HG02840 (cell line): ENCODE measurements at regions not wholly inside any gene's neighbourhood (a gene's known extent, or its start where the extent isn't known, plus 50 kb on each side); places are given as distances from the start of the nearest gene placed in this dataset.
"Not testable (repeated sequence)": the region's sequence is repeated elsewhere in the genome, so short reads cannot be mapped to it uniquely, and the experiment has no call there.

Experiments used
- ATAC-seq: cut with Tn5 transposase; IDR thresholded peaks from one replicate; pipeline ENCODE4 v1.9.1; 2021; ENCODE audit warnings: mild to moderate bottlenecking, moderate library complexity, moderate number of reproducible peaks; ENCODE audit not compliant: unreplicated experiment, low FRiP score

DNA sequence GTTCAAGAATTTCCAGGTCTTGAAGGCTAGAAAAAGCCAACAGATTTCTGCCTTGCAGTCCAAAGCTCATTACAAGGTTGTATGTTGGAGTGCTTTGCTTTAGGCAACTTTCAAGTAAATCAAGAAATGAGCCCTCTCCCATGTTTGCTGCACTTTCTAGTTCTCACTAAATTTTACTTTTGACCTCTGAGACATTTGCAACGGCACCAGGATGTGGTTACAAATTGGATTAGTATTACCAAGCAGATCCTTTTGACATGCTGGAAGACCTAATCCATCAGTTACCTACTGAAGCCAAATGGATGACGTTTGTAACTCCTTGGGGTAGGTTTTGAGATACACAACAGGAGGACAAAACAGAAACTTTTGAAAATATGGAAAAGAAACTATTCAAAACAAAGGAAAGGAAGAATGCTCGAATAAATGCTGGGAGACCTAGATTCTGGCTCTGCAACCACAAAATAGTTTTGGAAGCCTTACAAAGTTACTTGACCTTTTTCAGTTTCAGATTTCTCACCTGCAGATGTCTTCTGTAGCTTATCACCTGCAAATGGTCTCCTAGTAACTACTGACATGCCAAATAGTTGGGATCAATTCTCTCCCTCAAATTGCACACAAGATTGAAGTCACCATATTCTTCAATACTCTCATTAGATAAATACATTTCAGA lies 251.7 kb upstream of the ADGRL2 start:
- ATAC-seq = peak; percentile 46

DNA sequence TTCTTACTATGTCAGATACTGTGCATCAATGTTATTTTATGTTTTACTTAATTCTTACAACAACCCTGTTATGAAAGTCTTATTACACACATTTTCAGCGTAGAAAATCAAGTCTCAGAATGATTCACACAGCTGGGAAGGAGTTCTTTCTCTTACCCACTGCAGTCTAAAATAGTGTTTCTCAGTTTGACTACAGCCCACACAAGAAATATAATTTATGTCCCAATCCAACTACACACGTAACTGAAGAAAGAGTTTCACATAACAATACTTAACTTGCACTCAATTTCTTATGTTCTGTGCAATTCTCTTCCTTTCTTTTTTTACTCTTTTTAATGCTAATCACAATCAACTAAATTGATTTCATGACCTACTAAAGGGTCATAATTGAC lies 252.8 kb upstream of the ADGRL2 start:
- ATAC-seq = peak; percentile 67

DNA sequence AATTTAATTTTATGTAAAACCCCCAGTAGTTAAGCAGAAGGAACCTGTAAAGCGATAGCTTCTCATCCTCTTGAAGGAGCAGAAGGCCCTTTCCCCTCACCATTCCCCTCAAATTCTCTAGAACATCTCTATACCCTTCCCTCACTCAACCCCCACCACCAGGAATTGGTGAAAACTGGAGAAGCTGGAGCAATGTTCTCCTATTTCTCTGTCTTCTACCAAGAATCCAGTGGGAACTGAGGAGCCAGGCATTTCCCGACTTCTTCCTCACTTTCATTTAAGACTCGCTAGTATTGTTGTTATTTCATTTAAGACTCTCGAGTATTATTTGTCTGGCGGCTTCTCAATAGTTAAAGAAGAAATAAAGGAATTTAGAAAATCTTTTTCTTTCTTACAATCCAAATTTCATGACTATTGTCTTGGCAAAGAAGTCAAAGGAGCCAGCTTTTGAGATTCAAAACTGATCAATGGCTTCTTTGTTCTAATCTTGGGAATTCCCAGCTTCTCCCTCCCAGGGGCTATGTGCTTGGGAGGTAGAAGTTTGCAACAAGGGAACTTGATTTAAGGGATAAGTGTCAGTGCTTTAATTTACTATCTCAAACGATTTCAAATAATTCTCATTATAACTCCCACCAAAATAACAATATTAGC lies 253.3 kb upstream of the ADGRL2 start:
- ATAC-seq = peak; percentile 4

DNA sequence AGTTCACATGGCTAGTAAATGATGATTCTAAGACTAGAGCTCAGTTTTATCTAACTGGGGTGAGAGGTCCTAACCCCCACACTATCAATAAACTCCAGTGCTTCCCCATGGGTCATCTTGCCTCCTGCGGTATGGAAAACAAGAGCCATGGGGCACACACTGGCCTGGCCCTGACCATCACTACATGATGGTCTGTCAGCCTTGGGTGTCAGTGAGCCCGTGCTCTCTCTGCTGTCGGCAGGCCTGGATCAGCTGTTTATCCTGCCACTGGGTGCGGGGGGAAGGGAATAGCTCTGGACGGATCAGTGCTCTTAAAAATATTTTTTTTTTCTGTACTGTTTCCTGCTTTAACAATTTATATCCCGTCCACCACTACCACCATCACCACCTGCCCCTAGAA lies 255.0 kb upstream of the ADGRL2 start:
- ATAC-seq = no peak

DNA sequence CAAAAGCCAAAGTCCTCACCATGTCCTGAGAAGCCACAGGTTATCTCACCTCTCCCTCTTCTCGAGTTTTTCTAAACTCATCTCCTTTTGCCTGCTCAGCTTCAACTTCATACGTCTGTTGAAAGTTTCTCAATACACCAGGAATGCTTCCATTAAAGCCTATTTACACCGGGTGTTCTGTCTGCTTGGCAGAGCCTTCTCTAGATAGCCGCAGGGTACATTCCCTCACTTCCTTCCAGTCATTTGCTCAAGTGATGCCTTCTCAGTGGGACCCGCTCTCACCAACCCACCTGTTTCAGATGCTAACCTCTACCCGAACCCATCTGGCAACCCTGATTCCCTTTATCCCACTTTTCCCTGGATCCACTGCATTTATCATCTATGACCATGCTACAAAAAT lies 257.0 kb upstream of the ADGRL2 start:
- no peak for ATAC-seq

DNA sequence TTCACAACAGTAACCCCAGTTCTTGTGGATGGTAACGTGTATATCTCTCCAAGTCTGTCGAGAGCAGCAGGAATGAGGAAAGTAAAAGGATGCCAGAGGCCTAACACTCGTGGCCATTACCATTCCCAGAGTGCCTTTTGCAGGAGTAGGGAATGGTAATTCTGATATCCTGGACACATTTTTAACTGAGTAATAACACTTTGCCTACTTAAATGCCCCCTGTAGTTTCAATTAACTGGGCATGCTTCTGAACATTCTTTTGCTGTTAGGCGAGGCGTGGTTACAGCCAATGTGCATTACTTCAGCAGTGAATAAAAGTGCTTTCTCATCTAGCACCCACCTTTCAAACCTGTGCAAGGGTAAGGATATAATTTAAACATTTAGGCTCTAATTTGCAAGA lies 258.5 kb upstream of the ADGRL2 start:
- ATAC-seq = no peak

DNA sequence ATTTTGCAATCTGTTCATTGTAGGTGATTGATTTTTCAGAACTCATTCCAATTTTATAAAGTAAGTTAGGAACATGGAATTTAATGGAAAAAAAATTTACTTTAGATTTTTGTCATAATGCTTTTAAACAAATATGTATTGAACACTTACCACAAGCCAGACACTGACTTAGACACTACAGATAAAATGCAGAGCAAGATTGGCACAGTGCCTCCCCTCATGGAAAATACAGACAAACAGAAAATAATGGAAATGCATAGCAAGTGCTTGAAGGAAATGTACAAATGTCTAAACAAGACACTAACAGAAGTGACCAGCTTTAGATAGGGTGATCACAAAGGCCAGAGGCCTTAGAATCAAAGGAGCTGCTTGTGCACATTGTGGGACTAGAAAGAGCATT lies 260.5 kb upstream of the ADGRL2 start:
- ATAC-seq = no peak

DNA sequence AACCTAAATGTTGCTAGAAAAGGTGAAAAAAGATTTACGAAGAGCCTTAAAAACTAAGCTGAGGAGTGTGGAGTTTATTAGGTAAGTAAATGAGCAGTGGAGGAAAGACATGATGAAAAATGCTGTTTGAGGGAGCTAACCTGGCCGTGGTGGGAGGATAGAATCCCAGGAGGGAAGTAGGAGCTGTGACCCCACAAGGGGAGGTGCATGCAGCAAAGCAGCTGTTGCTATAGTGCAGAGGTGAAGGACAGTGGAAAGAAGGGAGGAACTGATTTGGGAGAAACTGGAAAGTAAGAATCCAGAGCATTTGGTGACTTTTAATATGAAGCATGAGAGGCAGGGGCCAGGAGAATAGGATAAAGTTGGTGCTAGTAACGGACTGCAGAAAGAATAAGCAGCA lies 271.7 kb upstream of the ADGRL2 start:
- ATAC-seq = no peak

DNA sequence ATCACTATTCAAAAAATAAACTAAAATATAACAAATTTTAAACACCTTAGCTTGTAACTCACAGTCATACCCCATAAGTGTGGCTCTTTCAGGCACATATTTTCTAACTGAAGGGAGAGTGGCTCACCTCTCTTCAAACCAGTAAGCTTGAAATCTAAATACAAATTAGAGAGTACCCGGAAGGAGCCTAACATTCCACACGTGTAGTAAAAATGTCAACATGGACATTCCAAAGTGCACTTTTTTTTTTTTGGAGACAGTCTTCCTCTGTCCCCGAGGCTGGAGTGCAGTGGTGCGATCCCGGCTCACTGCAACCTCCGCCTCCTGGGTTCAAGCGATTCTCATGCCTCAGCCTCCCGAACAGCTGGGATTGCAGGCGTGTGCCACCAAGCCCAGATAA lies 275.6 kb upstream of the ADGRL2 start:
- ATAC-seq = no peak

DNA sequence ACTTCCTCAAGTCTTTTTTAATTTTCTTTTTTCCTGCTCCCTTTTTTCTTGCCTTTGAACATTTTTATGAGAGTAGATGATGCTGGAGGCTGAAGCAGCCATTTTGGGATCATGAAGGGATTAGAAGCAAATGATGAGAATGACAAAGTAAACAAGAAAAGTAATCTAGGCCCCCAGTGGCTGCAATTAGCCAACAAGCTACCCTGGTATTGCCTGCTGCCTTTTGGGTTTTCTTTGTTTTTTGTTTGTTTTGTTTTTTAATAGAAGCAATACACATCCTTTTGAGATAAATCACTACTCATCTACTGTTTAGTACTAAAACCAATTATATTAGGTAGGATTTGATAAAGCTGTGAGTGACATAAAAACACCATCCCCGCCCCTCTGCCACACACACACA lies 280.7 kb upstream of the ADGRL2 start:
- no peak for ATAC-seq

DNA sequence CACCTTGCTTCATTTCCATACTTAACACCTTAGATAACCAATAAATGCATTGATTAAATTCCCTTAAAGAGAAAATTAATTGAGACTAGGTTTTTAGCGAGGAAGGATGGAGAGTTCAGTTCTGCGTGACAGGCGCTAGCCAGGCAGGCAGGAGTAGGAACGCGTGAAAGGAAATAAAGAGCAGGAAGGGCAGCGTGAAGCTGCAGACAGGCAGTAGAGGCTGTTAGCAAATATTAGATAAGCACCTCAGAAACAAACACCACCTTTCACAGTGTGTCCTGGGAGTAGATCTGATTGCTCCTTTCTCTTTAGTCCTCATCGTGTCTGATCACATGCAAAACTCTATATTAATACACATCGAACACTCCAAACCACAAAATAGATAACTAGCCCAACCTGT lies 282.7 kb upstream of the ADGRL2 start:
- no peak for ATAC-seq

DNA sequence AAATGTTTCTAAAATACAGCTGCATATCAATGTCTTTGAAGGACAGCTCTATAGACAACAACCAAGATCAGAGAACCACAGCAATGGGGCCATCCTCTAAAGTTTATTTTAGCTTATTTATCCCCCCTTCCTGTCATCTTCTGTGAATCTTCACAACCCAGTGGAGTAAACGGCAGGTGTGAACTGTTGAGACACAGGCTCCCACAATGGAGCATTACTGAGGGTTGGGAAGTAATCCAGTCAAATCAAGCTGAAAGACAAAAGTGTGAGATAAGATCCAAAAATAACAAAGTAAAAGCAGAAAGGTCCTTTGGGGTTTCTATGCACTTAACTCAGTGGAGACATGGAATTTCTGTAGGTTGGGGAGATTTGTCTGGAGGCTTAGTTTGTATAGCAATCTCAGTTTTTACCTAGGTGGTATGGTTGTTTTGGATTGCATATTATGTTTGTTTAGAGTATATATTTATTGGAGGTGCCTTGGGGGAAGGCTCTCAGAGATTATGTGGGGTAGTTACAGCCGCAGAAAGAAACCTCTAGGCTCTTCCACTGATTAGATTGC lies 286.9 kb upstream of the ADGRL2 start:
- ATAC-seq = no peak

DNA sequence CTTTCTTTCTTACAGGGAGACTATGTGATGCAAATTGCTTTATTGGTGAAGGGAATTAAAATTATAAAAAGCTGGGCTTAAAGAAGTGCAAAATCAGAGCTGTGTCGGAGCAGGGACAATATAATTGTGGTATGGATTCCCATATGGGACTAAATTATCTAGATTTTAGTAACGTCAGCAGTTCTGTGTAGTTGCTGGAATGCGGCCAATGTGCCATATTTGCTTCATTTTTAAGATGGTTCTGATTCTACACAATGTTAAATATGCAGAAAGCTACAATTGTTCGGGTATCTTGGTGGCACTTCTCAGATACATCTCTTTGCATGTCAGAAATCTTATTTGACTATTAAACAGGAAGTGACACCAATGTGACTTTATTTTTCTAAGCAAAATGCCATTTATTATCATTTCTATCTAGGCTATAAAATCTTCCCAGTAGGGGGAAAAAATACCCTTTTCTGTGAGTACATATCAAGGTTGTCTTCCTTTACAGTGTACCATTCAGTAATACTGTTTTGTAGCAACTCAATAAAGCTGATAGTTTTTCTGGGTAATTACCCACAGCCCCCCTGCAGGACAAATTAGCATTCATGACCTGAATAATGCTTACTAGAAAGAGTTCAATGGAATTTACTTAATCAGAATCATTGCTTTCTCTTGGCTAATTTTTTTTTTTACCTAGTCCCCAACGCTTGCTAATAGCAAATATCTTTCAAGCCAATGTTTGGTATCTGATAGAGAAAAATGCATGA lies 288.3 kb upstream of the ADGRL2 start:
- ATAC-seq = no peak

DNA sequence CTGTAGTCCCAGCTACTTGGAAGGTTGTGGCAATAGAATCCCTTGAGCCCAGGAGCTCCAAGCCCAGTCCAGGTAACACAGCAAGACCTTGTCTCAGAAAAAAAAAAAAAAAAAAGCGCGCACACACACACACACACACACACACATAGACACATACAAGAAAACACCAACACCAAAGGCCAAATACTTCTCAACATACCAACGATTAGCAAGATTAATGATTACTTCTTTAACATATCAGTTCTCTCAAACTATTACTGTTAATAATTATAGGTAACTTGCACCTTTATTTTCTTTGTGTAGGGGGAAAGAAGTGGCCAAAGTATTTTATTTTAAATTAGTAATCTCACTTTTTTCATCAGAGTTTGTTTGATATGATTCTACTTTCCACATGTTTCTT lies 289.5 kb upstream of the ADGRL2 start:
- no peak for ATAC-seq

DNA sequence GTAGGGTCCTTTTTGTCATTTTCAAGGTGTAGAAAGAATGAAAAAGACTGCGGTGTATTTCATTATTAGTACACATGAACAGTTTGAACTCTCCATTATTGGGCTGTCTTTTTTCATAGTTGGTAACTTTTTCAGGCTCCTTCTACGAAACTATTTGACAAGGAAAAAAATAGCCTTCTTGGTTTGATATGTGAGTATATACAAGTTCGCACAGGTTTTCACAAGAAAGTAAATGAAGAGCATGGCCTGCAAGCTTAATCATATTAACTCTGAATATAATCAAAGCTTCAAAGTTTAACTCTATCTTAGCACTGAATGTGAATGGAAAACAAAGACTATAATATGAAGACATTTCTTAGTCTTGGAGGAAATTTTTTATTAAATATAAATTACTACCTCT lies 290.0 kb upstream of the ADGRL2 start:
- no peak for ATAC-seq

DNA sequence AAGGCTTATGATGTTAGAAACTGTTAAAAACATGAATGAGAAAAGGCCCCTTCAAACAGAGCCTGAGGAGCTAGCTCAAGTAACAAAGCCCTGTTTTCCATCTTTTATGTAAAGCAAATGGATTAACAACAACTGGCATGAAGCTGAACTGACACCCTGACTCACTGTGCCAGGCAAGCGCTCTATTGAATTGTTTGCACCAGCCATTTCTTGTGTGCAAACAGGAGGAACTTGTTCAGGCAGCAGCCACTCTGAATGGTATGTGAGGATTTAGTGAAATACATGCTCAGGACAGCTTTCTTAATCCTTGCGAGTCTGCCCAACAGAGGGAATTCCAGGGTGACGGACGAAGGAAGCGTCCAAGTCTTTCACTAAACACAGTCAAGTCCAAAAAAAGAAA lies 291.1 kb upstream of the ADGRL2 start:
- ATAC-seq = no peak

DNA sequence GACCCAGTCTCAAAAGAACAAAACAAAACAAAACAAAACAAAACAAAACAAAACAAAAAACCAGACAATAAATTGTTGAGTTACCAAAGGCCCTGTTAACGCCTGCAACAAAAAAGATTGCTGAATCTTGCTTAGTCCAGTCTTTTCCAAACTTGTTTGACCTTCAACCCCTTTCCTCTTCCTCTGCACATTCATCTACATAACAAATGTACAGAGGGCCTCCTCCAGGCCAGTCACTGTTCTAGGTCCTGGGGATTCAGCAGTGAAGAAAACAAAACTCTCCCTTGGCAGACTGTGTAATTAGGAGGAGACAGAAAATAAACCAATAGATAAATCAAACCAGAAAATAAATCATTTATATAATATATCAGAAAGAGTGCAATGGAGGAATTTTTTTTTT lies 294.0 kb upstream of the ADGRL2 start:
- ATAC-seq = no peak

DNA sequence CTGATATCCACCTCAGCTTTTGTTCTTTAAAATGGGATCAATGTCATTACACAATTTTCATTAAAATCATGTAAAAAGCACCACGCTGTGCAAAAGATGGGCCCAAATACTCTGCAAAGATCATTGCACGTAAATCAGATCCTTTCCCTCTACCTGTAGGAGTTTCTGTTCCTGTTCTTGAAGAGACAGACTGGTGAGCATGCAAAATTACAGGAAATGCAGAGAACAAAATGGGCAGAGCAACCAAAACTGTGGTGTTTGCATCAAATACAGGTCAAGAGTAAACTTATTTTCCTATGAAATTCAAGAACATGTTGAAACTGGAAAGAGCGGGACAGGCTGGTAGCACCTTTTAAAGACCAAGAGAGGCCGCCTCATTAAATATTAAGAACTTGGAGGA lies 294.9 kb upstream of the ADGRL2 start:
- ATAC-seq = peak; percentile 91

DNA sequence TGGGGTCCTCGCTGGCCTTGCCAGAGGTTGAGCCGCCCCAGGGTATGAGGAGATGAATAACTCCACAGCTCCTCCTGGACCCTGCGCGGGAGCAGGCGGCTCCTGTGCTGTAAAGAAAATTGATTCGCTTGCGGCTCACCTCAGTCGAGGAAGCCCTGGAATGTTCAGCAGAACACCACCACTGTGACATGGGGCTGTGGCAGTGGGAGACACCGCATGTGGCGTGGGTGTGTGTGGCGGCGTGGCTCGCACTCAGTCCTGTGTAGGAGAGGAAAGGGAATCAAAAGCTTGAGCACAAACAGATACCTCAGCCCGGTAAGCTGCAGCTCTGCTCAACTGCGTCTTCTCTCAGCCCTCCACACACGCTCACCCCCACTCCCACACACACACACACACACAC lies 295.9 kb upstream of the ADGRL2 start:
- not testable (repeated sequence) for ATAC-seq

DNA sequence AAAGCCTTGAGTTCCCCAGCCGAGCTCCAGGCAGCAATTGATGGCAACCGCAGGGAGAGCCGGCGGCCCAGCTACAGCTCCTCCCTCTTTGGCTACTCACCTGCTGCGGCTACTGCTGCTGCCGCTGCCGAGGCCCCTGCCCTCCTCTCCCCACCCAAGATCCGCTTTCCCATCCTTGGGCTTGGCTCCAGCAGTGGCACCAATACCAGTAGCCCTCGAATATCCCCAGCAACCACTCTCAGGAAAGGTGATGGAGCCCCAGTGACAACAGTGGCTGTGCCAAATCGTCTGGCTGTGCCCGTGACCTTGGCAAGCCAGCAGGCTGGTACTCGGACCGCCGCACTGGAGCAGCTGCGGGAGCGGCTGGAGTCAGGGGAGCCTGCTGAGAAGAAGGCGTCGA lies 298.0 kb upstream of the ADGRL2 start:
- ATAC-seq = not testable (repeated sequence)

DNA sequence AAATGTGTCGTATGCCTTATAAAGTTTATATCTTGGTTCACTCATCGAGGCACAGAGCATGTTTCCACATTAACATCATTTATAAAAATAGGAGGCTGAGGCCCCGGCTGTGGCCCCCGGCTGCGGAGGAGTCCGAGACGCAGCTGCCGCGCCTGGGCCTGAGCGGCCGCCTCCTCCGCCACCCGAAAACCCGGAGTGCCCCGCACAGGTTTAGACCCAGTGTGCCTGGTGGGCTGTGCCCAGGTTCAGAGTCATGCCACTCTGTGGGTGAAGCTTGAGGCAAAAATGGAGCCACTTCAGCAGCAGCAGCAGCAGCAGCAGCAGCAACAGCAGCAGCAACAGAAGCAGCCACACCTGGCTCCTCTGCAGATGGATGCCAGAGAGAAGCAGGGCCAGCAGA lies 299.2 kb upstream of the ADGRL2 start:
- ATAC-seq = not testable (repeated sequence)

DNA sequence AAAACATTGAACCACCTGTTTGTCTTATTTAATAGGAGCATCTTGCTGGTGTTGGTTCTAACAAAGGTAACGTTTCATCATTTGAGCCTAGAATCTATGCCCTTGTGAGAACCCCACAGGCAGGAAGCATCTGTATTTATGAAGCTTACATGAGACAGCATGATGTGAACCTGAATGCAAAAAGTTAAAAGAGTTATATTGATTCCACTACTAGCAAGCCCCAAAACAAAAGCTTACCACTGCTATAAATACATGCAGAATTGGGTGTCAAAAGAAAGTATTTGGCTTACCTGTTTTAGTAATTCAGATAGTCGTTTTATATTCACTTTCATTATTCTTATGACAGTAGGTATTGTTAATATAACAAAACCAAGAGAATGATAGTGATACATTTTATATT lies 301.2 kb upstream of the ADGRL2 start:
- ATAC-seq = no peak
